ENCODE measurements at regions not wholly inside any gene's neighbourhood (a gene's known extent, or its start where the extent isn't known, plus 50 kb on each side); places are given as distances from the start of the nearest gene placed in this dataset.

DNA sequence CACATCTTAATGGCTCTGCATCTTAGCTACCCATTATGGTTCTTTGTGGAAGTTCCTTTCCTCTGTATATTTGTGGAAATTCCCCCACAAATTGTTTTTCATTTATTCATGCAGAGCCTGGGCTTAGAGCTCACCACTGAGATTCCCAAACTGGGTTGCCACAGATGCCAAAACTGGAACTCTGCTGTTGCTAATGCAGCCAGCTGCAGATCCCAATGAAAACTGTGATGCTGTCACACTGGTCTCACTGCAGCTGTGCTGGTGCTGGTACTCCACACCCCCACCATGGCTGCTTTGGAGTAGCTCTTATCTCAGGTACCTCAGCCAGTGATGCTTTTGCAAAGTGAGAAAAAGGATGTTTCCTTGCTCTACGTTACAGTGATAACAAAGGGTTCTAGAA lies 87.7 kb downstream of the DCK start:
- no peaks in the 10 kb centered on the region for H3K4me1 Mint-ChIP-seq (ENCODE audit: unreplicated experiment)
- H3K9me3 Mint-ChIP-seq (ENCODE audit: unreplicated experiment): no peaks in the 10 kb centered on the region
- DNase-seq (ENCODE audit: extremely low spot score, unreplicated experiment): no peak
- TF ChIP-seq, protein P1, sequence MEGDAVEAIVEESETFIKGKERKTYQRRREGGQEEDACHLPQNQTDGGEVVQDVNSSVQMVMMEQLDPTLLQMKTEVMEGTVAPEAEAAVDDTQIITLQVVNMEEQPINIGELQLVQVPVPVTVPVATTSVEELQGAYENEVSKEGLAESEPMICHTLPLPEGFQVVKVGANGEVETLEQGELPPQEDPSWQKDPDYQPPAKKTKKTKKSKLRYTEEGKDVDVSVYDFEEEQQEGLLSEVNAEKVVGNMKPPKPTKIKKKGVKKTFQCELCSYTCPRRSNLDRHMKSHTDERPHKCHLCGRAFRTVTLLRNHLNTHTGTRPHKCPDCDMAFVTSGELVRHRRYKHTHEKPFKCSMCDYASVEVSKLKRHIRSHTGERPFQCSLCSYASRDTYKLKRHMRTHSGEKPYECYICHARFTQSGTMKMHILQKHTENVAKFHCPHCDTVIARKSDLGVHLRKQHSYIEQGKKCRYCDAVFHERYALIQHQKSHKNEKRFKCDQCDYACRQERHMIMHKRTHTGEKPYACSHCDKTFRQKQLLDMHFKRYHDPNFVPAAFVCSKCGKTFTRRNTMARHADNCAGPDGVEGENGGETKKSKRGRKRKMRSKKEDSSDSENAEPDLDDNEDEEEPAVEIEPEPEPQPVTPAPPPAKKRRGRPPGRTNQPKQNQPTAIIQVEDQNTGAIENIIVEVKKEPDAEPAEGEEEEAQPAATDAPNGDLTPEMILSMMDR (IDR thresholded peaks at IDR 0.05): no peak
- peaks cover 43% of the 10 kb centered on the region for H3K27me3 Mint-ChIP-seq (ENCODE audit: unreplicated experiment)
- no peaks in the 10 kb centered on the region for H3K36me3 Mint-ChIP-seq (ENCODE audit: unreplicated experiment)
- H3K27ac Mint-ChIP-seq (ENCODE audit: unreplicated experiment): no peak overlapping the region
- no peak overlapping the region for H3K4me3 Mint-ChIP-seq (ENCODE audit: unreplicated experiment)

DNA sequence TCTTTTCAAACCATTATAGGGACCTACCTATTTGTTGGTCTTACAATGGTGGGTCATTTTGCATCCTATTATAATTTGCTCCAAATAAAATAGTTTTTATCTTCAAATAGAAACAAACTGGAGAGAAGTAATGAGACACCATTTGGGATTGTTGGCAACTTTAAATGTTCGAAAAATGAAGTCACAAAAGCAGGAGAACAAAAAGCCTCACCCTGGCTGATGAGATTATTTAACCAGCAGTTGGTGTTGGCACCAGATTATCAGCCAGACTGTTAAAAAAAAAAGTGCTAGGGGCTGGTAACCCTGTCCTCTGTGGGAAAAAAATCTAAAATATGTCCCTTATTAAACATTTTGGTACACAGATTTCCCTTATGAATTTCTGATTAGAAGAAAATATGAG lies 100.3 kb downstream of the DCK start:
- Mint-ChIP-seq H3K27me3 (ENCODE audit: unreplicated experiment) (peaks cover 34% of the 10 kb centered on the region), H3K27ac (ENCODE audit: unreplicated experiment) (no peak overlapping the region), H3K4me1 (ENCODE audit: unreplicated experiment) (peaks cover 4% of the 10 kb centered on the region), H3K9me3 (ENCODE audit: unreplicated experiment) (peaks cover 5% of the 10 kb centered on the region), H3K4me3 (ENCODE audit: unreplicated experiment) (no peak overlapping the region), H3K36me3 (ENCODE audit: unreplicated experiment) (no peaks in the 10 kb centered on the region)
- TF ChIP-seq, protein P1 (IDR thresholded peaks at IDR 0.05): no peak
- DNase-seq (ENCODE audit: extremely low spot score, unreplicated experiment): no peak

DNA sequence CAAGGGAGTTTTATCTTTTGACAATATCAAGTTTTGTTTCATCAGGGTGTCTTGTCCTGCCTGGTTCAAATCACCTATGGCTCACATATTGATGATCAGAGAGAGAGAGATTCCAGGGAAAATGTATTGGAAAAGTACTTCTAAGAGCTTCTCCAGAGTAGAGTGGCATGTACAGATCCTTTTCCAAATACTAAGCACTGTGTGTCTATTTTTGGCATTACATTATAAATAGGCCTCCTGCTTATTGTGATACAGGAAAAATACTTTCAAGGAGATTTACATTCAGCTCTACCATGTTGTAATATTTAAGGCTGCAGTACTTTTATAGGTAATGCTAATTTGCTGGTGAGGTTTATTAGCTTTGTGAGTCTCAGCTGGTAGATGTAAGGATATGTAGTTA lies 100.8 kb downstream of the DCK start:
- Mint-ChIP-seq H3K4me1 (ENCODE audit: unreplicated experiment) (peaks cover 4% of the 10 kb centered on the region), H3K27me3 (ENCODE audit: unreplicated experiment) (peaks cover 38% of the 10 kb centered on the region), H3K27ac (ENCODE audit: unreplicated experiment) (no peak overlapping the region), H3K4me3 (ENCODE audit: unreplicated experiment) (no peak overlapping the region), H3K36me3 (ENCODE audit: unreplicated experiment) (no peaks in the 10 kb centered on the region), H3K9me3 (ENCODE audit: unreplicated experiment) (peaks cover 5% of the 10 kb centered on the region)
- TF ChIP-seq, protein P1 (IDR thresholded peaks at IDR 0.05): no peak
- DNase-seq (ENCODE audit: extremely low spot score, unreplicated experiment): no peak

DNA sequence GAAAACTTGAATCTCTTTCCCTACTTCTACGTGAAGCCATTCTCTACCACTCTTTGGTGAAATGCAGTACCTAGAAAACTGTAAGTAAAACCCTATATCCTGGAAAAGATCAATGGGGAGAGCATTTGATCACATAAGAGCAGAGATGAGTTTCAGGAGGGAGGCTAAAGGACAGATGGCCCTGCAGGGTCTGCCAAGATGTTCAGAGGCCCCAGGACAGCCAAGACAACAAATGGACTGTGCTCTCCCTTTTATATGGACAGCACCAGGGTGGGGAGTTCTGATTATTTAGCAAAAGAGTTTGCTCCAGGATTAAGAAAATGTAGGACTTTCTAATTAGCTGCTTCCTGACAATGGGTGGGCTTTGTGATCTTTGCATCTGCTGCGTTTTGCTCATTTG lies 101.7 kb downstream of the DCK start:
- Mint-ChIP-seq H3K4me3 (ENCODE audit: unreplicated experiment) (no peak overlapping the region), H3K36me3 (ENCODE audit: unreplicated experiment) (no peaks in the 10 kb centered on the region), H3K27me3 (ENCODE audit: unreplicated experiment) (peaks cover 46% of the 10 kb centered on the region), H3K27ac (ENCODE audit: unreplicated experiment) (no peak overlapping the region), H3K9me3 (ENCODE audit: unreplicated experiment) (peaks cover 5% of the 10 kb centered on the region), H3K4me1 (ENCODE audit: unreplicated experiment) (peaks cover 4% of the 10 kb centered on the region)
- DNase-seq (ENCODE audit: extremely low spot score, unreplicated experiment): no peak
- TF ChIP-seq, protein P1 (IDR thresholded peaks at IDR 0.05): no peak

DNA sequence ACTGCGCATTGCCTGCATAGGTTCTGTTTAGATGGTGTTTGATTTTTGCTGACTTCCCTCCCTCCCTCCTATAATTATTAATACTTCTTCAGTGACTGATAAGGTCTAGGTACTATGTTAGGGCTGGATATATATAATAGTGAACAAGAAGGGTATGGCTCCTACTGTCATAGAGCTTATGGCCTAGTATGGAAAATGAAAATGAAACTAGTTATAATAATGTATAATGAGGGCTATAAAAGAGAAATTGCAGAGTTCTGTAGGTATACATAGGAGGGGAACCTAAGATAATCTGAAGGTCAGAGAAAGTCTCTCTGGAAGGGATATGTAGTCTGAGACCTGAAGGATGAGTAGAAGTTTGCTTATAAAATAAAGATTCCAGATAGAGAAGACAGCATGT lies 102.1 kb downstream of the DCK start:
- peaks cover 49% of the 10 kb centered on the region for H3K27me3 Mint-ChIP-seq (ENCODE audit: unreplicated experiment)
- H3K27ac Mint-ChIP-seq (ENCODE audit: unreplicated experiment): no peak overlapping the region
- peaks cover 5% of the 10 kb centered on the region for H3K9me3 Mint-ChIP-seq (ENCODE audit: unreplicated experiment)
- no peak for DNase-seq (ENCODE audit: extremely low spot score, unreplicated experiment)
- no peaks in the 10 kb centered on the region for H3K36me3 Mint-ChIP-seq (ENCODE audit: unreplicated experiment)
- no peak overlapping the region for H3K4me3 Mint-ChIP-seq (ENCODE audit: unreplicated experiment)
- H3K4me1 Mint-ChIP-seq (ENCODE audit: unreplicated experiment): peaks cover 4% of the 10 kb centered on the region
- TF ChIP-seq, protein P1 (IDR thresholded peaks at IDR 0.05): no peak

All from osteocyte (in vitro differentiated cells).